Heart left ventricle (tissue), 16 donors: ENCODE measurements at regions not wholly inside any gene's neighbourhood (a gene's known extent, or its start where the extent isn't known, plus 50 kb on each side); places are given as distances from the start of the nearest gene placed in this dataset.

Source experiments
- ATAC-seq, 4 donors: fragments of 200-7000 bp; cut with Tn5 transposase; one replicate each; pipeline ENCODE4 v1.9.1; 2020 to 2022; ENCODE audit warnings: moderate library complexity in 4 of 4, mild to moderate bottlenecking in 3 of 4, moderate number of reproducible peaks in 1 of 4
- DNase-seq, 5 donors: peaks; one replicate each; pipeline ENCODE4 v3.0.0-alpha.2; 2020
- H3K27ac ChIP-seq, 12 donors: fragments of 200-600 bp; sonication (generic) in 4 of 12; one replicate each; pipeline versions ENCODE4 v1.5.0 to v1.8.0; 2016 to 2022; ENCODE audit warnings: mild to moderate bottlenecking in 2 of 12
- H3K27me3 ChIP-seq, 9 donors: fragments of 200-600 bp; sonication (generic) in 2 of 9; one replicate each; pipeline versions ENCODE4 v1.5.1 to v1.8.0; 2016 to 2022; ENCODE audit warnings: mild to moderate bottlenecking in 3 of 9
- H3K36me3 ChIP-seq, 9 donors: fragments of 200-600 bp; sonication (generic) in 2 of 9; one replicate each; pipeline versions ENCODE4 v1.5.0 to v1.8.0; 2018 to 2022; ENCODE audit warnings: mild to moderate bottlenecking in 2 of 9
- H3K4me1 ChIP-seq, 12 donors: fragments of 200-600 bp; sonication (generic) in 4 of 12; one replicate each; pipeline versions ENCODE4 v1.5.0 to v1.8.0; 2016 to 2022; ENCODE audit warnings: mild to moderate bottlenecking in 3 of 12
- H3K4me3 ChIP-seq, 12 donors: fragments of 200-600 bp; sonication (generic) in 4 of 12; one replicate each; pipeline versions ENCODE4 v1.5.0 to v1.8.0; 2017 to 2022; ENCODE audit warnings: mild to moderate bottlenecking in 9 of 12, moderate library complexity in 4 of 12
- H3K9me3 ChIP-seq, 12 donors: fragments of 200-600 bp; sonication (generic) in 4 of 12; one replicate each; pipeline versions ENCODE4 v1.5.0 to v1.8.0; 2016 to 2022; ENCODE audit warnings: mild to moderate bottlenecking in 1 of 12
- CTCF ChIP-seq, 12 donors: fragments of 200-600 bp; sonication (generic) in 4 of 12; IDR thresholded peaks; one replicate each; pipeline versions ENCODE4 v1.5.0 to v1.8.0; 2018 to 2022; ENCODE audit warnings: antibody characterized with exemption in 12 of 12, mild to moderate bottlenecking in 5 of 12
- POLR2A ChIP-seq, 2 donors: fragments of 450-650 bp; IDR thresholded peaks; one replicate each; pipeline ENCODE4 v1.6.1; 2017; ENCODE audit warnings: antibody characterized with exemption in 2 of 2, mild to moderate bottlenecking in 2 of 2, moderate library complexity in 2 of 2
- WGBS, 4 donors: extraction: QIAGEN DNeasy Blood & Tissue Kit in 2 of 4; methylation state at CpG; one replicate each; pipeline versions ENCODE4 v1.1.5 to v1.1.7; 2013 to 2018; 5-methylcytosine and 5-hydroxymethylcytosine counted together
- intact Hi-C, 10 donors: fragments of 100-400 bp; cut with DNase I; formaldehyde crosslinking; loops; one replicate each; pipeline versions ENCODE4 v1.11.1 to v1.14.2; 2022
- donor health status: ischemic (EF 13 %, LVEDD 7.1; RV severe dilation, severe dysfunction).
- donor health status: healthy with polysubstance abuse.
- donor health status: DM: no; HTN: yes; CAD: no.
- donor health status: DM: no; HTN: no; CAD: no.
- donor health status: ischemic (EF 25% LVEDD 6.9; RV normal size, moderate dysfunction).
- donor health status: ischemic (EF 25% LVEDD 5.7; RV mildly dilated, moderate dysfunction).
- donor health status: healthy.
- donor health status: DM: yes; HTN: yes; CAD: no.
- donor health status: ischemic (EF 35%, LVEDD 5.7; RV mildly dilated, moderate dysfunction).
- donor health status: nonischemic (EF 11% LVEDD 7.7; RV severe dilation, severe dysfunction).
- donor health status: DM: yes; HTN: yes; CAD: no.
- donor health status: PGD.
- donor health status: ischemic (EF 29% LVEDD 5.4; RV normal size, mild dysfunction).
- donor health status: nonischemic (EF 23%, LVEDD 6.1; RV moderate dilation, normal function).

DNA sequence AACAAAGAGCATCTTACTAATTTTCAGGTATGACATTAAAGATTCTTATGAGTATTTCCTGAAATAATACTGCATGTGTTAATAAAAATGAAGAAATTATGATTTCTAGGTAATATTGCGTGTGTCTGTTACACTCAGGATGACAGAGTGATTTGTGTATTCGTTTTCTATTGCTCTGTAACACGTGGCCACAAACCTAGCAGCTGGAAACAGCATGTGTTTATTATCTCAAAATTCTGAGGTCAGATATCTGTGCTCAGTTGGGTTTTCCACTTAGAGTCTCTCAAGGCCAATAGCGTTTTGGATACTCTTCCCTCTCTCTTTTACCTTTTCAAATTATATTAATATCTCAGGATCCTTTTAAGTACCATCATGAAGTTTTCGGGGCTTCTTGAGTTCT lies 667.9 kb upstream of the CDH7 start:
- WGBS, 4 donors = 47 to 61% (median 53%) methylated on average over 5 of the region's 5 CpGs
- Histone ChIP-seq H3K27me3 (no peaks in the 10 kb centered on the region), H3K36me3 (no peaks in the 10 kb centered on the region), H3K27ac (no peak overlapping the region), H3K4me1 (no peaks in the 10 kb centered on the region), H3K9me3 (no peaks in the 10 kb centered on the region), H3K4me3 (no peak overlapping the region)
- DNase-seq (no peak), ATAC-seq (no peak)
- intact Hi-C loops = no loop called here
- no peak for TF ChIP-seq CTCF (IDR thresholded peaks at IDR 0.05)
- TF ChIP-seq POLR2A (IDR thresholded peaks at IDR 0.05) = no peak

GRCh38 chr18:65081786-65082185 lies 669.0 kb upstream of the CDH7 start:
- no peak for DNase-seq
- H3K9me3 ChIP-seq = no peaks in the 10 kb centered on the region
- ATAC-seq = no peak
- intact Hi-C loops = no loop called here
- H3K27ac ChIP-seq = no peak overlapping the region
- WGBS, 4 donors = 75 to 83% (median 79%) methylated on average over 3 of the region's 3 CpGs
- H3K27me3 ChIP-seq = no peaks in the 10 kb centered on the region
- TF ChIP-seq POLR2A (IDR thresholded peaks at IDR 0.05) (no peak), CTCF (IDR thresholded peaks at IDR 0.05) (no peak)
- H3K4me3 ChIP-seq = no peak overlapping the region
- no peaks in the 10 kb centered on the region for H3K4me1 ChIP-seq
- no peaks in the 10 kb centered on the region for H3K36me3 ChIP-seq

- Histone ChIP-seq H3K36me3 (no peaks in the 10 kb centered on the region), H3K9me3 (peaks cover 0 to 3% (median 0%) of the 10 kb centered on the region in 12 donors), H3K4me3 (no peak overlapping the region), H3K4me1 (no peaks in the 10 kb centered on the region), H3K27me3 (no peaks in the 10 kb centered on the region), H3K27ac (no peak overlapping the region)
- intact Hi-C loops = no loop called here
- DNase-seq (no peak), ATAC-seq (no peak)
- WGBS, 4 donors = 80 to 87% (median 85%) methylated on average over 3 of the region's 3 CpGs
- TF ChIP-seq CTCF (IDR thresholded peaks at IDR 0.05) = no peak
- no peak for TF ChIP-seq POLR2A (IDR thresholded peaks at IDR 0.05)
Measured at GRCh38 chr18:65073060-65073550, 677.7 kb upstream of the CDH7 start.

- Histone ChIP-seq H3K27ac (peak overlapping the region in 3 of 12 donors; percentile 36 to 40 (median 37)), H3K9me3 (no peaks in the 10 kb centered on the region), H3K27me3 (no peaks in the 10 kb centered on the region), H3K4me1 (peaks cover 0 to 4% (median 0%) of the 10 kb centered on the region in 12 donors), H3K4me3 (peak overlapping the region in 10 of 12 donors; percentile 0 to 44 (median 33)), H3K36me3 (no peaks in the 10 kb centered on the region)
- intact Hi-C loops = no loop called here
- ATAC-seq (peak in 3 of 4 donors; percentile 53 to 57 (median 56)), DNase-seq (no peak)
- WGBS, 4 donors = 14 to 27% (median 19%) methylated on average over 9 of the region's 9 CpGs
- TF ChIP-seq CTCF (IDR thresholded peaks at IDR 0.05) (no peak), POLR2A (IDR thresholded peaks at IDR 0.05) (no peak)
Measured at GRCh38 chr18:65057439-65058083, 693.3 kb upstream of the CDH7 start.
